ENCODE measurements at regions not wholly inside any gene's neighbourhood (a gene's known extent, or its start where the extent isn't known, plus 50 kb on each side); places are given as distances from the start of the nearest gene placed in this dataset.
A peak's percentile ranks its signal among the peaks of the same experiment; 100 is the strongest.
"Not testable (repeated sequence)": the region's sequence is repeated elsewhere in the genome, so short reads cannot be mapped to it uniquely, and the experiment has no call there.

DNA sequence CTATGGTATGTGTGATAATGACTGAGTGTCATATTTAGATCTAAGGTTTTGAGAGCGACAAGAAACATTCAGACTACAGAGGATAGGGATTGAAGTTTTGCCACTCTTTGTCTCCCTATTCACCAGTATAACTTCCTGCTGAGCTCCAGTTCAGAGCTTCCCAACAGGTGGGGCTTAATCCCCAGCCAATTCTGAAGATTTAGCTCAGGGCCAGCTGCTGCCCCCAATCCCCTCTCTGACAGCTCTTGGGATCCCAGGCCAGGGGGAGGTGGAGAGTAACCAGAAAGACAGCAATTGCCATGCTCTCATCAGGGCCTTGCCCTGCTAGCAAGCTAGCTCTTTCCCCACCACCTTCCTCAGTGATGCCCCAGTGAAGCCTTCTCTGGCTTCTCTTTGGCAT, 57.8 kb downstream of the TRIL start:
- no peak overlapping the region for H3K9ac ChIP-seq (ENCODE audit: low read length in 3 of 3)
- intact Hi-C loops (cut with DNase I): no loop called here
- no peak for FAIRE-seq
- no peaks in the 10 kb centered on the region for H3K27me3 ChIP-seq (ENCODE audit: control insufficient read depth, insufficient read depth, low read length)
- DNase-seq: no peak
- no peaks in the 10 kb centered on the region for H3K9me3 ChIP-seq (ENCODE audit: control insufficient read depth in 2 of 3, insufficient read depth in 1 of 3, low read length in 3 of 3)
- no peaks in the 10 kb centered on the region for H3K36me3 ChIP-seq (ENCODE audit: control insufficient read depth in 2 of 3, insufficient read depth in 3 of 3, low read length in 3 of 3)
- H3K27ac ChIP-seq (ENCODE audit: low read depth in 2 of 2, low read length in 2 of 2): no peak overlapping the region
- H3K4me1 ChIP-seq (ENCODE audit: control insufficient read depth in 2 of 3, insufficient read depth in 2 of 3, low read depth in 1 of 3, low read length in 3 of 3): peaks cover 0 to 8% (median 2%) of the 10 kb centered on the region in 3 donors
- H3K4me3 ChIP-seq (ENCODE audit: low read length in 3 of 3): no peak overlapping the region
- TF ChIP-seq, protein P1, sequence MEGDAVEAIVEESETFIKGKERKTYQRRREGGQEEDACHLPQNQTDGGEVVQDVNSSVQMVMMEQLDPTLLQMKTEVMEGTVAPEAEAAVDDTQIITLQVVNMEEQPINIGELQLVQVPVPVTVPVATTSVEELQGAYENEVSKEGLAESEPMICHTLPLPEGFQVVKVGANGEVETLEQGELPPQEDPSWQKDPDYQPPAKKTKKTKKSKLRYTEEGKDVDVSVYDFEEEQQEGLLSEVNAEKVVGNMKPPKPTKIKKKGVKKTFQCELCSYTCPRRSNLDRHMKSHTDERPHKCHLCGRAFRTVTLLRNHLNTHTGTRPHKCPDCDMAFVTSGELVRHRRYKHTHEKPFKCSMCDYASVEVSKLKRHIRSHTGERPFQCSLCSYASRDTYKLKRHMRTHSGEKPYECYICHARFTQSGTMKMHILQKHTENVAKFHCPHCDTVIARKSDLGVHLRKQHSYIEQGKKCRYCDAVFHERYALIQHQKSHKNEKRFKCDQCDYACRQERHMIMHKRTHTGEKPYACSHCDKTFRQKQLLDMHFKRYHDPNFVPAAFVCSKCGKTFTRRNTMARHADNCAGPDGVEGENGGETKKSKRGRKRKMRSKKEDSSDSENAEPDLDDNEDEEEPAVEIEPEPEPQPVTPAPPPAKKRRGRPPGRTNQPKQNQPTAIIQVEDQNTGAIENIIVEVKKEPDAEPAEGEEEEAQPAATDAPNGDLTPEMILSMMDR (IDR thresholded peaks at IDR 0.05; ENCODE audit: borderline replicate concordance, extremely low read depth, insufficient read depth): no peak

DNA sequence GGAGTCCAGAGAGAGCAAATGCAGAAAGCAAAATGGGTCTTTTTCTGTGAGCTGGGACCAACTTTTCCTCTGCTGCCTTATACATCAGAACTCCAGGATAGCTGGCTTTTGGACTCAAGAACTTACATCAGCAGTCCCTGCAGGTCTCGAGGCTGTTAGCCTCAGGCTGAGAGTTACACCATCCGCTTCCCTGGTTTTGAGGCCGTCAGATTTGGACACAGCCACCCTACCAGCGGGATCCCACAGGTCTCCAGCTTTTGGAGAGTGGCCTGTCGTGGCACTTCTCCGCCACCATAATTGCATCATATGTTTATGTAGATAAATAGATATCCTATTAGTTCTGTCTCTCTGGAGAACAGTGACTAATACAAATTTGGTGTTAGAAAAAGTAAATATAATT, 64.2 kb downstream of the TRIL start:
- Histone ChIP-seq H3K27ac (ENCODE audit: low read depth in 2 of 2, low read length in 2 of 2) (no peak overlapping the region), H3K9me3 (ENCODE audit: control insufficient read depth in 2 of 3, insufficient read depth in 1 of 3, low read length in 3 of 3) (no peaks in the 10 kb centered on the region), H3K27me3 (ENCODE audit: control insufficient read depth, insufficient read depth, low read length) (no peaks in the 10 kb centered on the region), H3K9ac (ENCODE audit: low read length in 3 of 3) (no peak overlapping the region), H3K36me3 (ENCODE audit: control insufficient read depth in 2 of 3, insufficient read depth in 3 of 3, low read length in 3 of 3) (no peaks in the 10 kb centered on the region), H3K4me1 (ENCODE audit: control insufficient read depth in 2 of 3, insufficient read depth in 2 of 3, low read depth in 1 of 3, low read length in 3 of 3) (peaks cover 0 to 5% (median 4%) of the 10 kb centered on the region in 3 donors), H3K4me3 (ENCODE audit: low read length in 3 of 3) (no peak overlapping the region)
- DNase-seq (no peak), FAIRE-seq (no peak)
- intact Hi-C loops (cut with DNase I): no loop called here
- TF ChIP-seq, protein P1 (IDR thresholded peaks at IDR 0.05; ENCODE audit: borderline replicate concordance, extremely low read depth, insufficient read depth): no peak

DNA sequence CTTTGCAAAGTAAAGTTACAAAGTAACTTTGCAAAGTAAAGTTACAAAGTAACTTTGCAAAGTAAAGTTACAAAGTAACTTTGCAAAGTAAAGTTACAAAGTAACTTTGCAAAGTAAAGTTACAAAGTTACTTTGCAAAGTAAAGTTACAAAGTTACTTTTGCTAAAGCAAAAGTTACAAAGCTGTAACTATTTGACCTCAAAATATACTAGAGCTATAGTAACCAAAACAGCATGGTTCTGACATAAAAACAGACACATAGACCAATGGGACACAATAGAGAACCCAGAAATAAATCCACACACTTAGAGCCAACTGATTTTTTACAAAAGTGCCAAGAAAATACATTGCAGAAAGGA, 66.3 kb downstream of the TRIL start:
- H3K36me3 ChIP-seq (ENCODE audit: control insufficient read depth in 2 of 3, insufficient read depth in 3 of 3, low read length in 3 of 3); H3K4me1 ChIP-seq (ENCODE audit: control insufficient read depth in 2 of 3, insufficient read depth in 2 of 3, low read depth in 1 of 3, low read length in 3 of 3); H3K9ac ChIP-seq (ENCODE audit: low read length in 3 of 3); H3K9me3 ChIP-seq (ENCODE audit: control insufficient read depth in 2 of 3, insufficient read depth in 1 of 3, low read length in 3 of 3); H3K27ac ChIP-seq (ENCODE audit: low read depth in 2 of 2, low read length in 2 of 2); H3K4me3 ChIP-seq (ENCODE audit: low read length in 3 of 3); DNase-seq; intact Hi-C loops (cut with DNase I); H3K27me3 ChIP-seq (ENCODE audit: control insufficient read depth, insufficient read depth, low read length): not testable (repeated sequence)
- FAIRE-seq: peak; percentile 97

DNA sequence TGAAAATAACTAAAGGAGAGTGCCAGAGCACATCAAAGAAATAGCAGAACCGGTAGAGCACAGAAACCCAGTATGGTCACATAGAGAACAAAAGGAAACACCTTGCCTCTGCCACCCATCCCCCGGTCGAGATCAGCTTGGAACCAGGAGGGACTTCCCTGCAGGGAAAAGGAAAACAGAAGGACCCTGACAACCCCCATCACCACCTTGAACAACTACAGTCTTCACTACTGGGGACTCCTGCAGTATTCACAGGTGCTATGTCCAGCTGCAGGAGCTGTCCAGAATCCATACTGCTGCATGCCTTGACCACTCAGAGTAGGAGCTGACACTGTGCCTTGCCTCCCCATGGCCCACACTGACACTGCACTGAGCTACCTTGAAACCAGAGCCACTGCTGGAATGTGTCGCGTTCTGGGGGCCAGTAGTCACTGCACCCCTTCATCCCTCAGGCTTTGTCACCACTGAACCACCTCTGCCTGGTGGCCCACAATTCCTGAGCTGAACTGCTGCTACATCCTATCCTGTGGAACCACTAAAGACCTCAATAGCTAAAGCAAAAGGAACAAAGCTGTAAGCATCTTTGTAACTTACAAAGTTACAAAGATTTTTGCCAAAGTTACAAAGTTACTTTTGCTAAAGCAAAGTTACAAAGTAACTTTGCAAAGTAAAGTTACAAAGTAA, 66.8 kb downstream of the TRIL start:
- FAIRE-seq: no peak
- DNase-seq: peak in 3 of 5 donors; percentile 24 to 72 (median 35)
- no peaks in the 10 kb centered on the region for H3K36me3 ChIP-seq (ENCODE audit: control insufficient read depth in 2 of 3, insufficient read depth in 3 of 3, low read length in 3 of 3)
- TF ChIP-seq, protein P1 (IDR thresholded peaks at IDR 0.05; ENCODE audit: borderline replicate concordance, extremely low read depth, insufficient read depth): no peak
- no peaks in the 10 kb centered on the region for H3K9me3 ChIP-seq (ENCODE audit: control insufficient read depth in 2 of 3, insufficient read depth in 1 of 3, low read length in 3 of 3)
- peaks cover 0 to 5% (median 4%) of the 10 kb centered on the region in 3 donors for H3K4me1 ChIP-seq (ENCODE audit: control insufficient read depth in 2 of 3, insufficient read depth in 2 of 3, low read depth in 1 of 3, low read length in 3 of 3)
- peak overlapping the region in 2 of 3 donors; percentile 6 to 63 for H3K9ac ChIP-seq (ENCODE audit: low read length in 3 of 3)
- peak overlapping the region; percentile 80 to 85 for H3K27ac ChIP-seq (ENCODE audit: low read depth in 2 of 2, low read length in 2 of 2)
- H3K4me3 ChIP-seq (ENCODE audit: low read length in 3 of 3): peak overlapping the region; percentile 0 to 61 (median 24)
- no peaks in the 10 kb centered on the region for H3K27me3 ChIP-seq (ENCODE audit: control insufficient read depth, insufficient read depth, low read length)
- intact Hi-C loops (cut with DNase I): no loop called here
